ENCODE measurements at regions not wholly inside any gene's neighbourhood (a gene's known extent, or its start where the extent isn't known, plus 50 kb on each side); places are given as distances from the start of the nearest gene placed in this dataset.

GRCh38 chr21:16081304-16081703, 351.5 kb downstream of the USP25 start:
- no peak for TF ChIP-seq CTCF (IDR thresholded peaks at IDR 0.05 in 8 of 11, conservative IDR thresholded peaks at IDR 0.05 in 3 of 11)
- no peak for TF ChIP-seq POLR2A (IDR thresholded peaks at IDR 0.05)

All from spleen (tissue), 7 donors.